GM18498 (cell line): ENCODE measurements at regions not wholly inside any gene's neighbourhood (a gene's known extent, or its start where the extent isn't known, plus 50 kb on each side); places are given as distances from the start of the nearest gene placed in this dataset.

Source experiments
- ATAC-seq: cut with Tn5 transposase; IDR thresholded peaks from one replicate; pipeline ENCODE4 v1.9.1; 2021; ENCODE audit warnings: mild to moderate bottlenecking, moderate library complexity; ENCODE audit not compliant: unreplicated experiment

DNA sequence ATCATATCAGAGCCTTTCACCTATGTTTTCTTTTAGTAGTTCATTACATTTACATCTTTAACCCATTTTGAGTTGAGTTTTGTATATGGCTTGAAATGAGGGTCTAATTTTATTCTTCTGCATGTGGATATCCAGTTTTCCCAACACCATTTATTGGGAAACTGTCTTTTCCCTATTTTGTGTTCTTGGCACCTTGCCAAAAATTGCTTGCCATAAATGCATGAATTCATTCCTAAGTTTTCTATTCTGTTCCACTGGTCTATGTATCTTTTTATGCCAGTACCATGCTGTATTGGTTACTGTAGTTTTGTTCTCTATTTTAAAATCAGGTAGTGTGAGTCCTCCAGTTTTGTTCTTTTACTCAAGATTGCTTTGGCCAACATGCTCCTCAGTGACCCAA is 144.0 kb upstream of the OBI1 start:
- no peak for ATAC-seq

DNA sequence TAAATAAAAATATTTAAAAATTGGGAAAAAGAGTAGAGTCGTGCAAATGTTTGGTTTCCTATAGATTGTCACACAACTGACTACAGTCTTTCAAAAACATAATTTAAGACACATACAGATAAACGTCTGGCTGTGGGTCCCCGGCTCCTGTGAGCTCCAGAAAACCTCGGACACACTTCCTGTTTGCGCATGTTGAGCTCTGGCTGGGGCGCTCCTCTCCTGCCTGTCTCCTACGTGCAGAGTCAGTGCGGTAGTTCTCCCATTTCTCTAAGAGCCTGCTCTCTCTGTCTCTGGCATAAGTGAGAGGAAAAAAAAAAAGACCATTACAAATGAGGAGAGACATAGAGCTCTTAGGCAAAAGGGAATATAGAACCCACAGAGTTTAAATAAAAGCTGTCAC is 128.2 kb upstream of the OBI1 start:
- ATAC-seq: no peak

DNA sequence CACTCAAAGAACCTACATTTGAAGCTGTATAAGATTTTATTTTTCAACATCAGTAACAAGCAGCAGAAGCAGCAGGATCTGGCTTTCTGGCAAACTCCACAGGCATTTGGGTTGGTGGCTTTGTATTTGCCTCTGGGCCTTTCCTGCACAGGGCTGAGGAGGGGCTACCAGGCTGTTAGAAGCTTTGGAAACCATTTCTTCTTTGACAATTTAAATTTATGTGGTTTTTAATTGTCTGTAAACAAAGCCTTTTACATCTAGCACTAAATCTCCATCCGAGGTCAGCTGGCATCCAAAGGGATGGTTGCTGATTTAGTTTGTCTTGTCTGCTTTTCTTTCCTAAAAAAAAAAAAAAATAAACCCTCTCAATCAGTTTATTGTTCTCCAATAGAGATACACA is 127.5 kb upstream of the OBI1 start:
- ATAC-seq: no peak

DNA sequence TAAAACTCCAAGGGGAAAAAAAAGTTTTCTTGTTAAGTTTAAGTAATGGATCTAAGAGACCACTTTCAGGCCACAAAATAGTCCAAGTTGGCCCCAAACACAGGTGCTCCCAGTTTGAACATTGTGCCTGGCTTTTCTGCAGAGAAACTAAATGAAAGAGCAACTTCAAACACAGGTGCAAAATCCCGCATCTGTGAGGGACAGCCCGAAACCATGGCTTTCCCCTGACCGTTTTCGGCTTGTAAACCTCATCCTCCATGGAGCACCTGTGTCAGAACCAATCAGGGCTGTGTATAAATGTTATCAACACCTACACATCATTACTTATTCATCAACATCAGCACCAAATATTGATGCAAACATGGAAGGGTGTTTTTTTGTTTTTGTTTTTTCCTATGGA is 126.8 kb upstream of the OBI1 start:
- no peak for ATAC-seq

DNA sequence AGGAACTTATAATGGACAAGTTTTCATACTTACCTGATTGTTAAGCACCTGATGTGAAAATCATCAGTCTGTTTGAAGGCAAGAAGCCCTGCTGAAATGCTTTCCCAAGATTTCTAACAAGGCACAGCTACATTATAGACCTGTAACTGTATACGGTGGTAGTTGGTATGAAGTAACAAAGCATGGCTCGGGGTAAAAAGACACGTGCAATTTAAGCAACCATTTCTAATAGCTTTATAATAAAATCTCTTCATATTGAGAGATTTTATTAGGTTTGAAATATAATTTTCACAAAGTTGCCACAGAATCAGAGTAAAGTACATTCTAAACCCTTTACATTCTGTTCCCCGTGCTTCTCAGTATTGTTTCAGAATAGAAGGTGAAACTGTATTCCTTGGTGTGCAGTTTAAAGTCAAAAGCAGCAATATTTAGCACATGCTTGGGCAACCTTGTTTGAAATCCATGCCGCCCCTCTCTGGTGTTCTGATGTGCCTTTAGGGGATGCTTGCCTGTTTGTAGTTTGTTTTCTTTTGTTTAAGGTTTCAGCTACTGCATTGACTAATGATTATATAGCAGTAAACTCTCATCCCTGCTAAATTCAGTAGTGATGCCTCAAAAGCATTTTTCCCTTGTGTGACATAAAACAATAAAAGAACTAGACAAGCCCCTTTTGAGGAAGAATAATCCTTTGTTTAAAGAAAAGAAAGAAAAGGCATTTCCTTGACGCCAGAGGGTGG is 125.2 kb upstream of the OBI1 start:
- ATAC-seq: no peak

DNA sequence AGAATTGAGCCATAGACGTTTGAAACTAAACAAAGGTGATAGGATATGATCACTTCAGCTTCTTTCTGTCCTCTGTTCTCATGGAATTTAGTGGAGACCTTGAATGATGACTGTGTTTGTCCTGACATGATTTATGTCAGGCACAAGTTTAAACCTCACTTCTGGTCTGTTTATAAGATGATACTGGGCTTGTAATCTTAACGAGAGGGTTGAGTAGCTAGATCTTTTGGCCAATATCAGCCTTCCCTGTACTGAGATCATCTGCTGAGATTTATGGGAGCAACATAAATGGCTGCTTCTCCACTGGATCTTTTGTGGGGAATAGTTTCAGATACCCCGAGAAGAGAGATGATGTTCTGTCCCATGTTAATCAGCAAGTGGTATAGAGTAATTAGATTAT is 121.8 kb upstream of the OBI1 start:
- no peak for ATAC-seq

DNA sequence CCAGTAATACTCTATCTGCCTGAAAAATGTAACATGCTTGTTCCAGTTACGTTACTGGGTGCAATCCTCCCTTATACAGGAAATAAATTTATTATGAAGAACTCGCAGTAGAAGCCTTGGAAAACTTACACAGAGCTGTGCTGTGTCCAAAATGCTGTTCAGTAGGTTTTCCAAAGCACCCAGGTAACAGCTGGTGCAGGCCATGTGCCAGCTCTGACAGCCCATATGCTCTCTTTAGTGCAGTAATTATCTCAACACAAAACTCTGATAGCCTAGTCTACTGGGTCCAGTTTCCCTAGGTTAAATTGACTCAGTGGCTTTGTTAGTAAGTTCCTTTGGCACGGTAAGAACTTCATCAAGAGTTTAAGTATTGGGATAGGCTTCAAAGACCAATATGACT is 120.7 kb upstream of the OBI1 start:
- no peak for ATAC-seq

DNA sequence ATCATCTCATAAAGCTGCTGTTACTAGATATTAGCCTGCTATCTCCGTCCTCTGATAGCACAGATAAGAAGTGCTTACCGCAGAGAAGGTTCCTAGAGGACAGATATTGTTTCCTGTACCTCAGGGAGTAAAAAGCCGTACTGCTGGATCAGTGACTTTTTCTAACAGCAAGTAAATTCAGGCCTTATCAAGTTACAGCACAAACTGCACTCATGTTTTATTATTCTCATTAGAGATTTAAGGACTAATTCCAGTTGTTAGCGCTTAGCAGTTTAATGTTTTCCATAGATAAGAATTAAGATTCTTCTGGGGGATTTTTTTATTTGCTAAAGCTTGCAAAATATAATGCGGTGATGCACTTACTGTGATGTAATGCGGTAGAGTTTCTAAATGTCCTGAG is 119.0 kb upstream of the OBI1 start:
- no peak for ATAC-seq

DNA sequence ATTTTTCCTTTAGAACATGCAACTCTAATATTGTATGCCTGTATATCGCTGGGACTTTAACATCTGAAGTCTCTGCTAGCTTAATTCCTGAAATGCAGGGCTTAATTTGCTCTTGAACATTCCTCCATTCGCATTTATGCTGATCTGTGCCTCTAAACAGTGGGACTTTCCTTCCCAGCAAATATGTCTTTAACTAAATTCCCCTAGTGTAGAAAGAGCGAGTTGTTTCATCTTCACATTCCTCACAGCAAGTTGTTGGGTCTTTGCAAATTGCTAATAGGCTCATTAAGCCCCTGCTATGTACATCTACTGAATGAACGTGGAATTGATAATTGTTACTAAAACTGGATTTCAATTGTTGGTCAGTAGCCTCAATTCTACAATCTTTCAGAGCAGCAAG is 118.4 kb upstream of the OBI1 start:
- no peak for ATAC-seq

DNA sequence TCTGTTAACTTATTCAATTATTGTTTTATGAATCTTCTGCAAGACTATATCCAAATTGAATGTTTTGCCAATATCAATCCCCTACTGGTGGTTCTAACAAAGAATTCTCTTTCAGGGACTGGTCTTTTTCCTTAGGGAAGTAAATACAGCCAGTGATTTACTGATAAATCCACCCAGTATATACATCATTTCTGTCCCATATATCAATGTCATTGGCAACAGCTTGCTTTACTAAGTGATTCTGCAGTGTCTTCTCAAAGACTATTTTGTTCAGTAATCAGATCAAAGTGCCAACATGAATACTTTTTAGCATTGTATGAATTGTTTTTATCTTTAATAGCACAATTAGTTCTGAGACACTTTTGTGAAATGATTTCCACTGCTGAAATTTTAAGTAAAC is 114.0 kb upstream of the OBI1 start:
- no peak for ATAC-seq

DNA sequence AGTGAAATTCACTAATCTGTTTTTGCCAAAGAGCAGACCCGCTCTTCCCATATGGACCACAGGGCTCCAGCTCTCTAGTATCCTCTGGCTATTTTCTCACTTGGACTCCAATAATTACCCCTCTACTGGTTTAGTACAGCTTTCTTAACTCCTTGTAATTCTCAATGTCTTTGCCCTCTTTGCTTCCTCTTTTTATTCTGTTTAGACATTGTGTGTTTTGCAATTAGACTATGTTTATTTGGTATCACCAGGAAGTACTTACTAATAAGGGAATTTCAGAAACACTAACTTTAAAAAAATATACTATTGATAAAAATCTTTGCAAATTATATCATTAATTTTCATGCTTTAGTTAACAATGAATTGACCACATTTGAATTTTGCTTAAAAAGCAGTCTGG is 111.6 kb upstream of the OBI1 start:
- ATAC-seq: no peak

DNA sequence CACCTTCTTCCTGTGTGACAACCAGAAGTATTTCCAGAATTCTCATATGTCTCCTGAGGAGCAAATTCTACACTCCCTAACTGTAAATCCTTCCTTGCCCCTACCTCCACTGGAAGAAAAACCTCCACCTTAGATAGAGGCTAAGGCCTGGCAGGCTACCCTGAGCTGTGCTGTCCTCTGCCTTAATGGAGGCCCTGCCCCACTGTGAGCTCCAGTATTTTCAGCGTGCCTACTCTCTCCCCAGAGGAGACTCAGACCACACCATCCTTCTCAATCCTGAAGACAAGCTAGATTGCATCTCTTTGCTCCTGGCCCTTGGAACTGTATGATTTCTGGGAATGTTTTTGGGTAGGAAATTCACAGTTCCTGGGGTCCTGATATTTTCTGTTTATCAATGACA is 110.0 kb upstream of the OBI1 start:
- no peak for ATAC-seq

DNA sequence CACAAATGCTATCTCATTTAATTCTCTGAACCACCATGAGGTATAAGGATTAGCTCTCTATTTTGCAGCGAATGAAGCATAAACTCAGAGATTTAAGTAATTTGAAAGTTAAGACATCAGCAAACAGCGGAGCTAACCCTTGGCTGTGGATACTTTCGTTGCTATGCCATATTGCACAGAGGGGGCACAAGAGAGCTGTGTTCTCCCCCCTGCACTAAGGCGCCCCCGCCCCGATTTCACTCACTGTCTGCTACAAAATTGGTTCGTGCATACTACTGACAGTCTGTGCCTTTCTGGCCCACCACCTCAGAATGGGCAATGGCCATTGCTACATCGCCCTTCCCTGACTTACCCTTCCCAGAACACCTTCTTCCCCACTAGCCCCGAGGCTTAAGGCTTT is 105.7 kb upstream of the OBI1 start:
- no peak for ATAC-seq

DNA sequence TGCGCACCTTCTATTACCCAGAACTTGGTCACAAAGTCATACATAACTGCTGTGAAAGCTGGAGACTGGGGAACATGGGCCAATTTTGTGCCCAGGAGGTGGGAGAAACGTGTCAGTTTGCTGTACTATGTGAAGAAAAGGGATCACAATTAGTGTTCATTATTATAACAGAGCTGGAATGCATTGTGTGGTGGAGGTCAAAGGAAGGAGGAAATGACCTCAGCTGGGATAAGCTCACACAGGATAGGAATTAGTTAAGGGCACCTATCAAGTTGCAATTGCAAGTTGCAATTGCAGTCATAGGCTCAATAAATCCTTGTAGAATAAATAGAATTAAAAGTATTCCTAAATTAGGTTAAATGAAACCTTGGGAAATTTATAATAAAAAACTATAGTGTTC is 103.9 kb upstream of the OBI1 start:
- no peak for ATAC-seq

DNA sequence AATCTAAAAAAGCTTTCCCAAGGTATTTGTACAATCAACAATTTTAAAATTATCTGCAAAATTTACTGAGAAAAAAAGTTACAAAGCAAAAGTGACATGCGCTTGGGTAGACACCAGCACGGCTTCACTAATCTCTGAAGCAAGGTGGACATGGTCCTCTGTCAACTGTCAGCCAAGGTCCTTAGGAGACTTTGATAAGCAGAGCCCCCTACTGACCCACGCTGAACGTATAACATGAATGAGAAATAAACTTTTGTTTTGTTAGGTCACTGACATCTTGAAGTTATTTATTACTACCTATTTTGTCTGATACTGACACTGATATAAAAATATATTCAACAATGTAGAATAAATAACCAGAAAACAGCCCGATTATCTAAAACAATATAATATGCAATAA is 100.7 kb upstream of the OBI1 start:
- no peak for ATAC-seq

DNA sequence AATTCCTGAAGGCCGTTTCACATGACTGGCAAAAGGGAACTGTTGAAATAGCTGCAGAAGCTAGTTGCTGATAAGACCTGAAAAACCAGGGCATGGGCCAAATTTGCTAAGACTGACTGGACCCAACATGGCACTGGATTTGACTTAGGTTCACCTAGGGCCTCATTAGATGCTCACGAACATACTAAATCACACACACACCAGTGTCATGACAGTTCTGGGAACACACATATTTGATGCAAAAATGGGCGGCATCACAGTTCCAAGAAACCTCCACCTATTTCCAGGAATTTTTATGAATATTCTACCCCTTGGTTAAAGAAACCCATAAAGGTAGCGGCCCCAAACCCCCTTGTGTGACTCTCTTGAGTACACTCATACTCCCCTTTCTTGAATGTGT is 99.6 kb upstream of the OBI1 start:
- no peak for ATAC-seq

DNA sequence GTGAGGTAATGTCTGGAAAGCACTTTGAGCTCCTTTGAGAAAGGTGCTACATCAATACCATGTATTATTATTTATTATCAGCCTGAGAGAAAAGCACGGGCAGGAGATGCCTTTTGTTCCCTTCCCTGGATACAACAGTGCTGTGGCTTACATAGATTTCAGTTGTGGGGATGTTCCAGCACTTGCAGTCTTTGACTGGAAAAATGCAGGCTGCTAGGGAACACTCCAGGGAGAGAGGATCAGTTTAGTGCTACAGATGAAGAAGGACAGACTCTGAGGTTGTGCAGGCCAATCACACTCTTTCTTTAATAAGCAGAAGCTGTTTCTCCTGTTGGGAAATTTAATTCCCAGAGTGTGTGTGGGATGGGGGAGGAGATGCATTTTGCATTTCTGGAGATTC is 94.5 kb upstream of the OBI1 start:
- ATAC-seq: no peak

DNA sequence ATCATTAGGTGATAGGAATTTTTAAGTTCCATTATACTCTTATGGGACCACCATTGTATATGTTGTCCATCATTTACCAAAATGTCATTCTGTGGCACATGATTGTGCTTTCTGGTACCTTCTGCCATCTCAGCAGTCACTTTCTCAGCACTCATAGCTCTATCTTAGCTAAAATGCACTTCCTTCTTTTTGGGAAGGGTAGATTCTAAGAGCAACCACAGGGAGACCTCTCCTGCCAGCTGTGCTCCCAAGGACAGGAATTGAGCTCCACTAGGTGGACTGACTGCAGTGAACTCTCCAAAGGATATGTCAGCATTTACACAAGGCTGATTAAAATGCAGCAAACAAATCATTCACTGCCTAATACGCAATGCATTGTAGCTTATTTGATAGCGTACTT is 91.8 kb upstream of the OBI1 start:
- no peak for ATAC-seq

DNA sequence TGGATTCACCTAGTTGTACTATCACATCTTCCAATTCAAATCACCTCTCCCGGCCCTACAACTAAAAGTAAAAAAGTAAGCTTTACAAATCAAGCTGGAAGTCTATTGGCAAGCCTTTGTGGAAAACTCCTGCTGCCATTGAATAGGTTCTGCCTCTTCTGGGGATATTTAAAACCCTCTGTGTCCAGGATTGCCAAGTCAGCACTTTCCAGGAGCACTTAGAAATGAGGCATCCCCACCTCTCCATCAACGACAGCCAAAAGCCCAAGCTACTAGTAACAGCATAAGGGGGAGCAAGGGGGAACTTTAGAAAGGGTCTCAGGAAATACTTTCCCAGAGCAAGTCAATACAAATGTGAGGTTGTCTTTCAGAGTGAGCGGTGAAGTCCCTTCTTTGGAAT is 85.0 kb upstream of the OBI1 start:
- no peak for ATAC-seq

DNA sequence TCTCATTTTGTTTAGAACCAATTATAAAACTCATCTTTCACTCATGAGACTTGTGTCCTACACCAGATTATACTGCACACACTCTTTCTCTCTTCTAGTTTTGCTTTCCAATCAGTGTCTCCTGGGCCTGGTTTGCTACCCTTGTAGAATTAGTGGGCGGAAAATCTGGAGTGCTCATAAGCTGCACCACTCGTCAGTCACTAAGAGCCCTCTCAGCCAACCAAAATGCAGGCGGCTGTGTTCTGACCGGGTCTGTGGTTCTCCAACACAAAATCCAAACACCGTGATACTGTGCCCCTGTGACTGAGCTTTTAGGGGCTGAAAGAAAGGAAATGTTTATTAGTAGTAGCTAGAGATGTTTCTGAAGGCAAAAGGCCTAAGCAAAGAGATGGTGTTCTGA is 83.7 kb upstream of the OBI1 start:
- ATAC-seq: no peak

DNA sequence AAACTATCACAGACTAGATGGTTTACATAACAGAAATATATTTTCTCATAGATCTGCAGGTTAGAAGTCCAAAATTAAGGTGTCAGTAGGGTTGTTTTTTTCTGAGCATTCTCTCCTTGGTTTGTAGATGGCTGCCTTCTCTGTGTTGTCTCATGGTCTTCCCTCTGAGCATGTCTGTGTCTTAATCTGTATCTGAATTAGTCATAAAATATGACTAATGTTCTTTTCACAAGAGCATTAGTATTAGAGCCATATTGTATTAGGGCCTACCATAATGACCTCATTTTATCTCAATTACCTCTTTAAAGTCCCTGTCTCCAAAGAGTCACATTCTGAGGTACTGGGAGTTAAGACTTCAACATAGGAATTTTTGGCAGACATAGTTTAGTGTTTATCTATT is 77.2 kb upstream of the OBI1 start:
- no peak for ATAC-seq

DNA sequence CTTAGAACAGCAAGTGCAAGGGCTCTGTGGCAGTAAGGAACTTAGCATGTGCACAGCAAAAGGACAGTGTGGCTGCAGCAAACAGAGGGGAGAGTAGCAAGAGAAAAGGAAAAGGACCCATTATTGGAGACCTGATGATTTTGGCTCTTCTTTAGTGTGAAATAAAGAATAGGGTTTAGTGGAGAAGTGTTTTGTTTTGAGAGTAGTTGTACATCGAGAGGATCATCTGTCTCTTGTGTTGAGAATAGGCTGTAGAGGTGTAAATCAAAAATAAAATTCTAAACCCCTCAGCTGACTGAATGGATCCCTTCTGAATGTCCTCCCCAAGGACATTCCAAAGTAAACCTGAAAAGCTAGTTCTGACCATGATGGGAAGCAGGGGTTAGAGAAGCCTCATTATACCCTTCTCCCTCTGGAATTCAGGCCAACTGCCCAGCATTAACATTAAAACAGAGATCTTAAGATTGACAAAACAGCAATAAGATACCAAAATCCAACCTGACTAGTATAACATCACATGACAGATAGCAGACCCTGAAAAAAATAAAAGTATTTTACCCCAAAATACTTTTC is 73.6 kb upstream of the OBI1 start:
- no peak for ATAC-seq

DNA sequence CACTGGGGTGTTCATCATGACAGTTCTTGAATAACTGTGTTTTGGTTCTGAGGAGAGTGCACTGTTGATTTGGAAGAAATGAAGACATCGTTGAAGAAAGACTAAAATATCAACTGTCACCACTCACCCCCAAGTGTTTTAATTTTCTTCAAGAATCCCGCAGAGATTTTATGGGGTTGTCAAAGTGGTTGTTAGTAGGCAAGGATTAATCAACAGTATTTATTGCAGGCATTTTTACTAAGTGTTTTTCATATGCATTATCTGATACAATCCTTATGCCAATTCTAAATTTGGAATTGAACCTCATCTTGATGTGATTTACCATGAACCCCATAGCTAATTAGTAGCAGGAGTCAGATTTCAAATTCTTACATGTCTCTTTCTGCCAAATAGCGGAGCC is 63.7 kb upstream of the OBI1 start:
- no peak for ATAC-seq
